Stimulated activated CD8-positive, alpha-beta memory T cell treated with anti-CD3 and anti-CD28 coated beads, Interleukin-7, amount 100 ng/mL, for 24 hours (primary cell): ENCODE measurements at regions not wholly inside any gene's neighbourhood (a gene's known extent, or its start where the extent isn't known, plus 50 kb on each side); places are given as distances from the start of the nearest gene placed in this dataset.
"Not testable (repeated sequence)": the region's sequence is repeated elsewhere in the genome, so short reads cannot be mapped to it uniquely, and the experiment has no call there.

Experiments
- DNase-seq: peaks from one replicate; pipeline ENCODE4 v3.0.0-alpha.2; 2020; ENCODE audit warnings: low read depth

GRCh38 chr14:105890474-105891220 is 364.3 kb downstream of the TMEM121 start:
- no peak for DNase-seq

GRCh38 chr14:105891221-105891602 is 364.8 kb downstream of the TMEM121 start:
- no peak for DNase-seq

GRCh38 chr14:105891631-105892452 is 365.5 kb downstream of the TMEM121 start:
- DNase-seq: no peak

- DNase-seq: not testable (repeated sequence)
Observed at GRCh38 chr14:105892453-105893441, 366.4 kb downstream of the TMEM121 start.

GRCh38 chr14:105893686-105894085 is 367.3 kb downstream of the TMEM121 start:
- DNase-seq: not testable (repeated sequence)

GRCh38 chr14:105894125-105894977 is 368.0 kb downstream of the TMEM121 start:
- DNase-seq: no peak

GRCh38 chr14:105894978-105895881 is 368.8 kb downstream of the TMEM121 start:
- no peak for DNase-seq

GRCh38 chr14:105896206-105896605 is 369.8 kb downstream of the TMEM121 start:
- not testable (repeated sequence) for DNase-seq

GRCh38 chr14:105896961-105897724 is 370.8 kb downstream of the TMEM121 start:
- not testable (repeated sequence) for DNase-seq

- DNase-seq: no peak
Observed at GRCh38 chr14:105897725-105898113, 371.3 kb downstream of the TMEM121 start.

- DNase-seq: no peak
Observed at GRCh38 chr14:105898482-105899010, 372.2 kb downstream of the TMEM121 start.

- no peak for DNase-seq
Observed at GRCh38 chr14:105899071-105899641, 372.8 kb downstream of the TMEM121 start.

GRCh38 chr14:105899657-105900397 is 373.4 kb downstream of the TMEM121 start:
- DNase-seq: no peak

- DNase-seq: no peak
Observed at GRCh38 chr14:105900398-105901160, 374.2 kb downstream of the TMEM121 start.

- no peak for DNase-seq
Observed at GRCh38 chr14:105901226-105901625, 374.8 kb downstream of the TMEM121 start.

- no peak for DNase-seq
Observed at GRCh38 chr14:105902131-105902898, 375.9 kb downstream of the TMEM121 start.

- DNase-seq: not testable (repeated sequence)
Observed at GRCh38 chr14:105902899-105903165, 376.4 kb downstream of the TMEM121 start.
